CD4-positive, alpha-beta T cell (primary cell): ENCODE measurements at regions not wholly inside any gene's neighbourhood (a gene's known extent, or its start where the extent isn't known, plus 50 kb on each side); places are given as distances from the start of the nearest gene placed in this dataset.

ENCODE experiments used
- ATAC-seq: fragments of 200-7000 bp; cut with Tn5 transposase; one replicate; pipeline ENCODE4 v1.10.0; 2022; ENCODE audit warnings: mild to moderate bottlenecking; ENCODE audit not compliant: poor library complexity
- CTCF ChIA-PET: fragments of 350-600 bp; sonication (Branson Sonifier 250); formaldehyde crosslinking; loops from one replicate; lab custom pipeline; 2021; ENCODE audit warnings: antibody characterized with exemption, inconsistent platforms; lab: Charles Lee
- POLR2A ChIA-PET: fragments of 350-600 bp; sonication (Branson Sonifier 250); formaldehyde crosslinking; loops from one replicate; lab custom pipeline; 2021; ENCODE audit warnings: antibody characterized with exemption, inconsistent platforms; lab: Charles Lee
- DNase-seq, 14 experiments: peaks; one replicate each; pipeline ENCODE4 v3.0.0-alpha.2; 2013 to 2020; ENCODE audit warnings: mixed read lengths in 2 of 14
- H3K27ac ChIP-seq, 2 donors: one replicate each; pipeline versions ENCODE4 v1.5.1 to v1.7.0; 2013; ENCODE audit warnings: low read length in 2 of 2, low read depth in 1 of 2, mild to moderate bottlenecking in 1 of 2
- H3K27me3 ChIP-seq, 2 experiments: 1 replicate in 1 of 2; 2 replicates in 1 of 2; pipeline versions ENCODE4 v1.6.1 to v1.7.0; 2013; ENCODE audit warnings: low read length in 2 of 2, control low read depth in 1 of 2, mild to moderate bottlenecking in 1 of 2, moderate library complexity in 1 of 2; ENCODE audit not compliant: insufficient read depth in 2 of 2, control insufficient read depth in 1 of 2
- H3K36me3 ChIP-seq: one replicate; pipeline ENCODE4 v1.6.1; 2013; ENCODE audit warnings: low read length, control low read depth; ENCODE audit not compliant: insufficient read depth
- H3K4me1 ChIP-seq: one replicate; pipeline ENCODE4 v1.6.1; 2013; ENCODE audit warnings: low read length, control low read depth; ENCODE audit not compliant: insufficient read depth
- H3K4me3 ChIP-seq: one replicate; pipeline ENCODE4 v1.5.1; 2013; ENCODE audit warnings: mild to moderate bottlenecking, low read length, moderate library complexity
- H3K9me3 ChIP-seq, 2 experiments: 1 replicate in 1 of 2; 2 replicates in 1 of 2; pipeline versions ENCODE4 v1.6.1 to v1.7.0; 2013; ENCODE audit warnings: low read length in 2 of 2, mild to moderate bottlenecking in 2 of 2, control low read depth in 1 of 2, moderate library complexity in 1 of 2; ENCODE audit not compliant: control insufficient read depth in 1 of 2, insufficient read depth in 1 of 2
- H3K27ac Mint-ChIP-seq: one replicate; pipeline ENCODE4 v1.8.0; 2020; ENCODE audit warnings: mixed read lengths
- H3K27me3 Mint-ChIP-seq: one replicate; pipeline ENCODE4 v1.8.0; 2021; ENCODE audit warnings: mixed read lengths
- H3K36me3 Mint-ChIP-seq: one replicate; pipeline ENCODE4 v1.8.0; 2021; ENCODE audit warnings: low read depth, mixed read lengths
- H3K4me1 Mint-ChIP-seq: one replicate; pipeline ENCODE4 v1.8.0; 2021; ENCODE audit warnings: low read depth, mixed read lengths
- H3K4me3 Mint-ChIP-seq: one replicate; pipeline ENCODE4 v1.8.0; 2020; ENCODE audit warnings: mild to moderate bottlenecking, mixed read lengths
- H3K9me3 Mint-ChIP-seq: one replicate; pipeline ENCODE4 v1.8.0; 2020; ENCODE audit warnings: mixed read lengths
- intact Hi-C, 2 experiments: fragments of 100-400 bp; cut with DNase I in 1 of 2; cut with micrococcal nuclease in 1 of 2; formaldehyde crosslinking; loops; one replicate each; pipeline versions ENCODE4 v1.15.1 to v1.9.0; 2023 to 2025; cut with DNase I, micrococcal nuclease
- TF ChIP-seq, protein P1 (sequence below): fragments of 200-600 bp; IDR thresholded peaks from one replicate; pipeline ENCODE4 v1.8.0; 2022; ENCODE audit warnings: antibody characterized with exemption, mild to moderate bottlenecking

- CTCF ChIA-PET: no interaction called here
- Histone ChIP-seq H3K9me3 (no peaks in the 10 kb centered on the region), H3K27me3 (no peaks in the 10 kb centered on the region), H3K4me3 (no peak overlapping the region), H3K27ac (no peak overlapping the region), H3K36me3 (no peaks in the 10 kb centered on the region), H3K4me1 (no peaks in the 10 kb centered on the region)
- no peaks in the 10 kb centered on the region for H3K36me3 Mint-ChIP-seq
- H3K4me1 Mint-ChIP-seq: no peaks in the 10 kb centered on the region
- DNase-seq (no peak), ATAC-seq (no peak)
- POLR2A ChIA-PET: no interaction called here
- H3K4me3 Mint-ChIP-seq: no peak overlapping the region
- intact Hi-C loops: no loop called here
- TF ChIP-seq, protein P1, sequence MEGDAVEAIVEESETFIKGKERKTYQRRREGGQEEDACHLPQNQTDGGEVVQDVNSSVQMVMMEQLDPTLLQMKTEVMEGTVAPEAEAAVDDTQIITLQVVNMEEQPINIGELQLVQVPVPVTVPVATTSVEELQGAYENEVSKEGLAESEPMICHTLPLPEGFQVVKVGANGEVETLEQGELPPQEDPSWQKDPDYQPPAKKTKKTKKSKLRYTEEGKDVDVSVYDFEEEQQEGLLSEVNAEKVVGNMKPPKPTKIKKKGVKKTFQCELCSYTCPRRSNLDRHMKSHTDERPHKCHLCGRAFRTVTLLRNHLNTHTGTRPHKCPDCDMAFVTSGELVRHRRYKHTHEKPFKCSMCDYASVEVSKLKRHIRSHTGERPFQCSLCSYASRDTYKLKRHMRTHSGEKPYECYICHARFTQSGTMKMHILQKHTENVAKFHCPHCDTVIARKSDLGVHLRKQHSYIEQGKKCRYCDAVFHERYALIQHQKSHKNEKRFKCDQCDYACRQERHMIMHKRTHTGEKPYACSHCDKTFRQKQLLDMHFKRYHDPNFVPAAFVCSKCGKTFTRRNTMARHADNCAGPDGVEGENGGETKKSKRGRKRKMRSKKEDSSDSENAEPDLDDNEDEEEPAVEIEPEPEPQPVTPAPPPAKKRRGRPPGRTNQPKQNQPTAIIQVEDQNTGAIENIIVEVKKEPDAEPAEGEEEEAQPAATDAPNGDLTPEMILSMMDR: no peak
- no peak overlapping the region for H3K27ac Mint-ChIP-seq
- no peaks in the 10 kb centered on the region for H3K9me3 Mint-ChIP-seq
- H3K27me3 Mint-ChIP-seq: no peaks in the 10 kb centered on the region
Measured at GRCh38 chr18:75124551-75124950, 84.4 kb downstream of the PTGR3 start.

DNA sequence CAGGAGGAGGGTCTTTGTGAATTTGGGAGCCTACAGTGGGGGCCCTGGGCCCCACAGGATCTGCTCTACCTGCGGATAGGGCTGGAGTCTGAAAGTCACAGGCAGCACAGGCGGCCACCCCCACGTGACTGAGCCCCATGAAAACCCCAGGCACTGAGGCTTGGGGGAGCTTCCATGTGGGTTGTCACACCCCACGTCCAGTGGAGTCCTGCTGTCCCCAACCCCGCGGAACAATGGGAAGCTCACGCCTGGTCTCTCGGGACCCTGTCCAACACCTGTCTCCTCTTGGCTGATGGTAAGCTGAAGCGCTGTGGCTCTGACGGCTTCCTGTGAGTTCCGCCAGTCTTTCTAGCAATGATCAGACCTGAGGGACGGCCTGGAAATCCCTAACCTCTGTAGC lies 85.8 kb downstream of the PTGR3 start:
- Mint-ChIP-seq H3K9me3 (no peaks in the 10 kb centered on the region), H3K27me3 (no peaks in the 10 kb centered on the region), H3K4me1 (no peaks in the 10 kb centered on the region), H3K4me3 (no peak overlapping the region), H3K36me3 (no peaks in the 10 kb centered on the region), H3K27ac (no peak overlapping the region)
- H3K27me3 ChIP-seq: no peaks in the 10 kb centered on the region
- TF ChIP-seq, protein P1: no peak
- no peaks in the 10 kb centered on the region for H3K9me3 ChIP-seq
- intact Hi-C loops: no loop called here
- no peak for ATAC-seq
- no peaks in the 10 kb centered on the region for H3K36me3 ChIP-seq
- no peaks in the 10 kb centered on the region for H3K4me1 ChIP-seq
- H3K27ac ChIP-seq: no peak overlapping the region
- ChIA-PET CTCF (no interaction called here), POLR2A (no interaction called here)
- no peak for DNase-seq
- H3K4me3 ChIP-seq: no peak overlapping the region

DNA sequence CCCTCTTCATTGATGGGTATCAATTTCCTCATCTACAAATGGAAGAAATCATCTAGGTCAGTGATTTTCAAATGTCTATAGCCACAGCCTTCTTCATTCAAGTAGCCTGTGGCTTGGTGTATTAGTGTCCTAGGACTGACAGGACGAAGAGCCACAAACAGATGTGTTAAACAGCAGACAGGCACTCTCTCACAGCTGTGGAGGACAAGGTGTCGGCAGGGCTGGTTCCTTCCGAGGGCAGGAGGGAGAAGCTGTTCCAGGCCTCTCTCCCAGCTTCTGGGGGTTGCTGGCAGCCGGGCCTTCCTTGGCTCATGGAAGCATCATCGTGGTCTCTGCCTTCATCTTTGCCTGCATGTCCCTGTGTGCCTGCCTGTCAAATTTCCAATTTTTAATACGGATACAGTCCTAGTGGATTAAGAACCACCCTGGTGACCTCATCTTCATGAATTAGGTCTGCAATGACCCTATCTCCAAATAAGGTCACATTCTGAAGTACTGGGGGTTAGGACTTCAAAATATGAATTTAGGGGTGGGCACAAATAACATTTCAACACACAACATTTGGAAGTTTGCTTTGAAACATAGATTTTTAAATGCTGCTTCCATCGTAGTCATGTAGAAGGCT lies 86.5 kb downstream of the PTGR3 start:
- H3K27me3 Mint-ChIP-seq: no peaks in the 10 kb centered on the region
- DNase-seq: no peak
- TF ChIP-seq, protein P1: no peak
- H3K4me3 Mint-ChIP-seq: no peak overlapping the region
- no peak overlapping the region for H3K27ac Mint-ChIP-seq
- Histone ChIP-seq H3K36me3 (no peaks in the 10 kb centered on the region), H3K9me3 (no peaks in the 10 kb centered on the region), H3K27me3 (no peaks in the 10 kb centered on the region), H3K4me1 (no peaks in the 10 kb centered on the region), H3K4me3 (no peak overlapping the region), H3K27ac (no peak overlapping the region)
- H3K4me1 Mint-ChIP-seq: no peaks in the 10 kb centered on the region
- ATAC-seq: no peak
- ChIA-PET POLR2A (no interaction called here), CTCF (no interaction called here)
- no peaks in the 10 kb centered on the region for H3K9me3 Mint-ChIP-seq
- H3K36me3 Mint-ChIP-seq: no peaks in the 10 kb centered on the region
- intact Hi-C loops: no loop called here
